GM19193 (cell line): ENCODE measurements at regions not wholly inside any gene's neighbourhood (a gene's known extent, or its start where the extent isn't known, plus 50 kb on each side); places are given as distances from the start of the nearest gene placed in this dataset.

ENCODE experiments used
- POLR2A ChIP-seq: IDR thresholded peaks from 4 replicates; pipeline ENCODE4 v1.6.1; 2011; ENCODE audit not compliant: insufficient read depth, insufficient read length; ENCODE audit errors: extremely low read depth

- no peak for TF ChIP-seq POLR2A
These were observed 97.3 kb downstream of the RTP5 start for GRCh38 chr2:241966647-241967466.

DNA sequence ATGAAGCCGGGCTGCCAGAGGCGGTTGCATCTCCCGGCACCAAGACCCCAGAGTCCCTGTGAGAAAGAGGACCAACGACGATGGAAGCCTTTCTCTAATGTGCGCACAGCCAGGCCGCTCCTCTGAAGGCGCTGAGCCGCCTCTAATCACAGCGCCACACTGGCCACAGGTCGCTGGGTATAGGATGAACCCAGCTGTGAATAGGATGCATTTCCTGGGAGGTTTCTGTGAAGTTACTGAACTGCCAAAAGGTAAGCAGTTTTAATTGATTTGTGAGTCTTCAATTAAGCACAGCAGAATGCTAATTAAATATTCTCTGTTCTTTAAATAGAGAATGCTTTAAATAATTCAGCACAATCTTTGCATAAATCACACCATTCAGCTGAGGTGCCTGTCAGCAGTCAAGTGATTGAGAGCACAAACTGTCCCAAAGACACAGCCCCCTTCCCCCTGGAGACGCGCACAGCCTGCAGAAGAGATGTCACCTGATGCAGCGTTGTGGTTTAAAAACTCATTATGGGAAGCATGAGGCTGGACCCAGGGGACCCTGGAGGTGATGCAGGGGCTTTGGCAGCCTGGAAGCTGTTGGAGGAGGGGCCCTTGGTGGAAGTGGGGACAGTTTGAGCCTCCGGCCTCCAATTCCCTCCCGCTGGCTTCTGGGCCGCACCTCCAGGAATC, 98.1 kb downstream of the RTP5 start:
- TF ChIP-seq POLR2A, result no peak

DNA sequence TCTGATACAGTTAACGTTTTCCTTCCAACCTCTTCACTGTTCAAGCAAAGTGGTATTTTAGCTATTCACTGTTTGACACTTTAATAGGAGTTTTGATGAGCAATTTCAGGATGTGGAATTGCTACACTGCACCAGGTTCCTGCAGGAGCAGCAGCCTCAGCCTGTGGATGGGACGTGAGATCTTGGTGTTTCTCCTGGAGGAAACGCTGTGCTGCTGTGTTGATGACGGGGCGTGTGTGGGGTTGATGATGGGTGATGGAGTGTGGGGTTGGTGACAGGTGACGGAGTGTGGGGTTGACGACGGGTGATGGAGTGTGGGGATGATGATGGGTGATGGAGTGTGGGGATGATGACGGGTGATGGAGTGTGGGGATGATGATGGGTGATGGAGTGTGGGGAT, 98.9 kb downstream of the RTP5 start:
- TF ChIP-seq POLR2A, result no peak

- no peak for TF ChIP-seq POLR2A
These were observed 101.2 kb downstream of the RTP5 start for GRCh38 chr2:241970716-241971115.

GRCh38 chr2:241974096-241974495, 104.6 kb downstream of the RTP5 start:
- TF ChIP-seq POLR2A, result no peak

GRCh38 chr2:241974851-241975592, 105.5 kb downstream of the RTP5 start:
- TF ChIP-seq POLR2A, result no peak

GRCh38 chr2:241975593-241976284, 106.2 kb downstream of the RTP5 start:
- TF ChIP-seq POLR2A, result no peak

DNA sequence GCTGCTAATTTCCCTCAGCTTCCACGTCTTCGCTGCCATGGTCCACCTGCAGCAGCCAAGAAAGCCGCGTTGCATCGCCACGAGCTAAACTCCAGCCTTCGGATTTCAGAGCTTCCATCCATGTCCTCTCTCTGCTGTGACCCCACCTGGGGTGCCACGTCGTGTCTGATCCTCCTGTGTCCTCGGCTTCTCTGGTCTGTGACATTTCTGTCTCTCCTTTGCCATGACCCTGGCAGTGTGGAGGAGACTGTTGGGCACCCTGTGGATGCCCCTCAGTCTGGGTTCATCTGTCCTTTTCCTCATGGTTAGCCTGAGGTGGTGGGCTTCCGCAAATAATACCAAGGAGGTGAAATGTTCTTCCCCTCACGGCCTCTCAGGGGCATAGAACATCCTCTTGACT, 106.8 kb downstream of the RTP5 start:
- no peak for TF ChIP-seq POLR2A

DNA sequence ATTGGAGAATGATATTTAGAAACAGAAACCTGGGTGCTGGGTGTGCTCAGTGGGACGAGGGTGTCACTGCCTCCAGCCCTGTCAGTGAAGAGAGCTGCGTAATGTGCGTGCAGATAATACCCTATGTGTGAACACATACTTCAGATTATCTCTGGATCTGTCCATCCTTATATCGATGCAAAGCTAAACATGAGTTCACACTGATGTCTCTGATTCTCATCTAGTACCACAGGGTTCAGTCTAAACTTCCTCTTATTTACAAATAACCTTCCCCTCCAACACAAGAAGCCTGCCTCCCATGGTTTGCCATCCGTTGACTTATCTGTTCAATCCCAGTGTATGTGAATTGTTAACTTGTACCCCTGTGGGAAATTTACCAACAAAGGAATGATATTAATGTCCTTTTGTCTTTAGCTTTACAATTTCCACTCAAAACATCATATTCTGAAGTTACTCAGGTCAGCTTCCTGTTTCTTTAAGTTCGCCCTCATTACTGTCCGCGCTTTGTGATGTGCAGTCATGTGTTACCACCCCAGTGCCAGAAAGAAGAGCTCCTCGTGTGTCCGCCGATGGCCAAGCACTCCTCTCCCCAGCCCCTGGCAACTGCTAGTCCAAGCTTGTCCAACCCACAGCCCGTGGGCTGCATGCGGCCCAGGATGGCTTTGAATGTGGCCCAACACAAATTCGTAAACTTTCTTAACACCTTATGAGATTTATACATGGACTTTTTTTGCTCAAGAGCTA, 108.2 kb downstream of the RTP5 start:
- no peak for TF ChIP-seq POLR2A

GRCh38 chr2:241978670-241979069, 109.1 kb downstream of the RTP5 start:
- no peak for TF ChIP-seq POLR2A

GRCh38 chr2:241980193-241980592, 110.7 kb downstream of the RTP5 start:
- TF ChIP-seq POLR2A, result no peak

DNA sequence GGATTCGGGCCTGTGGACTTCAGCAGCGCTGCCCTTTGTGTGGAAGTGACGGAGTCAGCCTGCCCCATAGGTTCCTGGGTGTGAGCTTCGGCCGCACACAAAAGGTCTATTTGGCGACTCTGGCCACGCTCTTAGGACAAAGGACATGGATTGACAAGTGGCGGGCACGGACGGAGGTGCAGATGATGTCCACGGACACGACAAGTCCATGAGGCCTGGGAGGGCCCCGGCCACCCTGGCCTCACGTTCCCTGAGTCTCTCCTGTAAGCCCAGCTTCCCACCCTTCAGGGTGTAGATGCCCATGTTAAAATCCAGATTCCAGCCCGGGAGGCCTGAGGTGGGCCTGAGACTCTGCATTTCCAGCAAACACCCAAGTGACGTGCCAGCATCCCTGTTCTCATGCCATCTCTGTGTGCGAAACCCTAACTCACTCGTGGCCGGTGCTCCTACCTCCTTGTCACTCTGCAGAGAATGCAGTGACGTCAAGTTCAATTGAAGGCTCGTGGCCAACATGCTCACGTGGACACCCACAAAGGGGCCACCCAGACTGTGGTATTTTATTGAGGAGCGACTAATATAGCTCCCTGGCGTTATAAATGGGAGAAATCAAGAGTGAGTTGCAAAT, 111.7 kb downstream of the RTP5 start:
- no peak for TF ChIP-seq POLR2A

GRCh38 chr2:241982706-241983570, 113.4 kb downstream of the RTP5 start:
- no peak for TF ChIP-seq POLR2A
